ENCODE measurements at regions not wholly inside any gene's neighbourhood (a gene's known extent, or its start where the extent isn't known, plus 50 kb on each side); places are given as distances from the start of the nearest gene placed in this dataset.

- no peak overlapping the region for H3K4me3 ChIP-seq (replicated peaks; ENCODE audit: insufficient read depth, low read length)
- H3K27ac ChIP-seq (replicated peaks) = no peak overlapping the region
- DNase-seq (ENCODE audit: low read depth in 1 of 2, low spot score in 1 of 2) = no peak
- no peaks in the 10 kb centered on the region for H3K27me3 ChIP-seq (ENCODE audit: insufficient read depth, poor library complexity, severe bottlenecking)
- TF ChIP-seq REST (IDR thresholded peaks at IDR 0.05; ENCODE audit: insufficient replicate concordance, low read depth) (no peak), GABPA (IDR thresholded peaks at IDR 0.05; ENCODE audit: low read depth) (no peak), CTCF (IDR thresholded peaks at IDR 0.05; ENCODE audit: insufficient read depth, low read length) (no peak), POLR2AphosphoS5 (IDR thresholded peaks at IDR 0.05; ENCODE audit: low read depth) (no peak), SPI1 (IDR thresholded peaks at IDR 0.05; ENCODE audit: borderline replicate concordance, low read depth) (no peak)
Observed at GRCh38 chr2:71950256-71951082, 197.2 kb downstream of the CYP26B1 start.

GRCh38 chr2:71949537-71949798, 198.2 kb downstream of the CYP26B1 start:
- H3K4me3 ChIP-seq (replicated peaks; ENCODE audit: insufficient read depth, low read length) = no peak overlapping the region
- no peak overlapping the region for H3K27ac ChIP-seq (replicated peaks)

More at GRCh38 chr2:71949537-71949798, 198.2 kb downstream of the CYP26B1 start:
- TF ChIP-seq SPI1 (IDR thresholded peaks at IDR 0.05; ENCODE audit: borderline replicate concordance, low read depth) = no peak
- TF ChIP-seq REST (IDR thresholded peaks at IDR 0.05; ENCODE audit: insufficient replicate concordance, low read depth) = no peak
- TF ChIP-seq POLR2AphosphoS5 (IDR thresholded peaks at IDR 0.05; ENCODE audit: low read depth) = no peak
- no peak for TF ChIP-seq CTCF (IDR thresholded peaks at IDR 0.05; ENCODE audit: insufficient read depth, low read length)
- no peak for TF ChIP-seq GABPA (IDR thresholded peaks at IDR 0.05; ENCODE audit: low read depth)
- no peak for DNase-seq (ENCODE audit: low read depth in 1 of 2, low spot score in 1 of 2)
- no peaks in the 10 kb centered on the region for H3K27me3 ChIP-seq (ENCODE audit: insufficient read depth, poor library complexity, severe bottlenecking)

All from HL-60 (cell line).